Neural progenitor cell (in vitro differentiated cells): ENCODE measurements at regions not wholly inside any gene's neighbourhood (a gene's known extent, or its start where the extent isn't known, plus 50 kb on each side); places are given as distances from the start of the nearest gene placed in this dataset.

Experiments used
- CTCF ChIP-seq: fragments of 200-600 bp; sonication (generic); IDR thresholded peaks from 2 replicates; pipeline ENCODE4 v1.5.1; 2017; ENCODE audit warnings: antibody characterized with exemption, mild to moderate bottlenecking
- EZH2 ChIP-seq: fragments of 200-600 bp; sonication (generic); IDR thresholded peaks from 2 replicates; pipeline ENCODE4 v1.6.1; 2017; ENCODE audit warnings: antibody characterized with exemption, mild to moderate bottlenecking, moderate library complexity
- EZH2phosphoT487 ChIP-seq: fragments of 200-600 bp; sonication (generic); IDR thresholded peaks from 2 replicates; pipeline ENCODE4 v1.6.1; 2017; ENCODE audit warnings: antibody characterized with exemption

- no peak for TF ChIP-seq CTCF
- TF ChIP-seq EZH2 = no peak
- TF ChIP-seq EZH2phosphoT487 = no peak
These were observed 104.7 kb upstream of the SETMAR start for GRCh38 chr3:4198491-4198890.
